ENCODE measurements at regions not wholly inside any gene's neighbourhood (a gene's known extent, or its start where the extent isn't known, plus 50 kb on each side); places are given as distances from the start of the nearest gene placed in this dataset.

DNA sequence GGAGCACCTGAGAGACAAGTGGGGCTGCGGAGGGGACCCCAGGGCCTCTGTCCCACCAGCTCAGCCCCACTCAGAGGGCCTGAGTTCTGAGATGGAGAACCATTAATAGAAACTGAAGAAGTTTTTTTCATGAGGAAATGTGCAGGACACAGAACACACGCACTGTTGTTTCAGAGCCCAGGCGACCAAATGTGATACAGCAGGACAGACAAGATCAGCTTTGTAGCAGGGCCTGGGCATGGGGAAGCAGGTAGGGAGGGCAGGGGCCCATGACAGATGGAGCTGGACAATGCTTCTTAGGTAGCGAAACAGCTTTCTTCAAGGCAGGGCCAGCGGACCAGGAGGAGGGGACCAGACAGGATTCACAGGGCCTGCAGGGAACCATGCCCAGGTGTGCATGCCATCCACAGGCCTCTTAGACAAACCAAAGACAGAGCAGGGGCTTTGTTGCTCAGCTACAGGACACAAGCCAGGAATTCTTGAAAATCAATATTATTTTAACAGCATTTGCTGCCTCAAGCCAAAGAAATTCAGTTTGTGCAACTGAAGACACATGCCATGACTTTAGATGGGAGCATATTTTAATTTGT is 252.8 kb upstream of the GYPC start:
- DNase-seq (ENCODE audit: low read depth), result no peak

GRCh38 chr2:126406267-126406666 is 249.7 kb upstream of the GYPC start:
- no peak for DNase-seq (ENCODE audit: low read depth)

- DNase-seq (ENCODE audit: low read depth), result no peak
These were observed 247.3 kb upstream of the GYPC start for GRCh38 chr2:126408671-126409070.

DNA sequence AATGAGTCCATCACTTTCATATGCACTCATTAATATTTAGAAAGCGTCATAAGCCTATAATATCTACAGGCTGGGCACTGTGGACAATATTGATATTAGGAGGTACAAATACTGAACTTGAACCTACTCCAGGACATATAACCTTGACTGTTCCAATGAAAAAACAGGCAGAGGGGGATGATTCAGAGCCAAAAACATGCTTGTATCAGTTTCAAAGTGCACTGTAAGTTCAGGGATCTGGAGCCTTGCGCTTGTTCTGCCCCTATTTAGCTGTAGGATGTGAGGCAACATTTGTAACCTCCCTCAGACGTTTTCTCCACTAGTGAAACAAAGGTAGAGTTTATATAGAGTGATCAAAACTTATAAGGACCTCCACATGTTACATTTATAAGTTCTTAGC is 246.1 kb upstream of the GYPC start:
- no peak for DNase-seq (ENCODE audit: low read depth)

DNA sequence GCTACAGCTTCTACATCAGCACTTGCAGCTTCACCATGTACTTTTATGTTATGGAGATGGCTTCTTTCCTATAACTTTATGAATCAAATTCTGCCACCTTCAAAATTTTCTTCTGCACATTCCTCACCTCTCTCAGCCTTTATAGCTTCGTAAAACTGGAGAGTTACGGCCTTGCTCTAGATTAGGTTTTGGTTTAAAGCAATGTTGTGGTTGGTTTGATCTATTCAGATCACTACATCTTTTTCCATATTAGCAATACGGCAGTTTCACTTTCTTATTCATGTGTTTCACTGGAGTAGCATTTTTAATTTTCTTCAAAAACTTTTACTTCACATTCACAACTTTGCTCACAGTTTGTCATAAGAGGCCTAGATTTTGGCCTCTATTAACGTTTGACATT is 242.9 kb upstream of the GYPC start:
- DNase-seq (ENCODE audit: low read depth), result no peak

GRCh38 chr2:126419403-126419802 is 236.6 kb upstream of the GYPC start:
- no peak for DNase-seq (ENCODE audit: low read depth)

- DNase-seq (ENCODE audit: low read depth), result no peak
These were observed 230.0 kb upstream of the GYPC start for GRCh38 chr2:126425943-126426342.

DNA sequence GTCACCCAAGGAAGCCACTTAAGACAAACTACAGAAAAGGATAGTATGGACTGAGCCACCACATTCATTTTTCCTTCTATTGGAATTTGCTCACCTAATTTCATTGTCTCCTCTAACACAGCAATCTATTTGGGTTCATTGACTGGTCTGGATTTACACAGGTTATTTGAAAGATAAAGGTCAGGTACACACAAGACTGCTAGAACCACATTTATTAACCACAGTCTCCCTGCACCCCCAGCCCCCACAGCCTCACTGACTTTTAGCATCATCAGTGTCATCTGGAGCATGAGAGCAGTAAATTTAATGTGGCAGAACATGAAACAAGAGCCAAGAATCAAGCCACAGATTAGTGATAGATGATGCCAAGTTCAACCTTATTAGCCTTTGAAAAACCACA is 226.9 kb upstream of the GYPC start:
- no peak for DNase-seq (ENCODE audit: low read depth)

- DNase-seq (ENCODE audit: low read depth), result no peak
These were observed 224.8 kb upstream of the GYPC start for GRCh38 chr2:126431136-126431535.

GRCh38 chr2:126436411-126436810 is 219.5 kb upstream of the GYPC start:
- DNase-seq (ENCODE audit: low read depth), result no peak

DNA sequence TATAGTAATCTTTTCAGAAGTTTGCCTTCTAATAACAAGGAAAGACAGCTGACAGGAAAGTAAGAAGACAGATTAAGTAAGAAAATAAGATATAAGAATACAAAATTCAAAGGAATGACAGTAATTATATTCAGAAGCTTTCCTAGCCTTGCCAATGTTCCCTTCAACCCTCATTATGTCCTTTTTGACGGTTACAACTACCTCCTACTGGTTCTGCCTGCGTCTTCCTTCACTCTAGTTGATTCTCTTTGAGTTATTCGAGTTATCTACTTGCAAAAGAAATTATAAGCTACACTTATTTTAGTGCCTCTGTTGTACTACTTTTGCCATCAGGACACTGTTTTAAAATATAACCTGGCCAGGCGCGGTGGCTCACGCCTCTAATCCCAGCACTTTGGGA is 218.9 kb upstream of the GYPC start:
- DNase-seq (ENCODE audit: low read depth), result no peak

- no peak for DNase-seq (ENCODE audit: low read depth)
These were observed 211.4 kb upstream of the GYPC start for GRCh38 chr2:126444512-126444911.

DNA sequence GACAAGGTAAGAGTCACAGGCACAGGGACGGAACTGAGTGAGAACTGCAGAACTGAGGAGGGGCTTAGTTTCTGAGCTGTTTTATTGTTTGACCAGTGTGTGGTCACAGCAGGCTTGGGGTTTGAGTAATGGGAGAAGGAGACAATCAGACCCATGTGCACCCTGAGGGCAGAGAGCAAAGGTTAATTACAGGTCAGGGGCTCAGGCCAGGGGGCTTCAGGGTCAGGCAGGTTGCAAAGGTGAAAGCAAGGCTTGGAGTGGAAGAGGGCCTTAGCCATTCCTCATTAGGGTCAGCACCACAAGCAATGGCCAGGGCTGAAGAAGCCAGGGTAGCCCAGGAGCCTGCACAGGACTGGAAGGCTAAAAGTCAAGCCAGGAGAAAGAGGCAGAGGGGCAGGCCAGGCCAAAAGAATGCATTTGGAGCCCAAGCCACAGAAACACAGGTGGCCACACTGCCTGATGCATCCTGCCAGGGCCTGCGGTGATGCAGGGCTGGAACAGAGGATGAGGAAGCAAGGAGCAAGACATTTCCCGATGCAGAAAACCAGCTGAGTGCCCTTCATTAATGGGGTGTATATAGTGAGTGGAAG is 209.8 kb upstream of the GYPC start:
- no peak for DNase-seq (ENCODE audit: low read depth)

- DNase-seq (ENCODE audit: low read depth), result no peak
These were observed 207.3 kb upstream of the GYPC start for GRCh38 chr2:126448611-126449010.

- DNase-seq (ENCODE audit: low read depth), result no peak
These were observed 206.3 kb upstream of the GYPC start for GRCh38 chr2:126449677-126450076.

DNA sequence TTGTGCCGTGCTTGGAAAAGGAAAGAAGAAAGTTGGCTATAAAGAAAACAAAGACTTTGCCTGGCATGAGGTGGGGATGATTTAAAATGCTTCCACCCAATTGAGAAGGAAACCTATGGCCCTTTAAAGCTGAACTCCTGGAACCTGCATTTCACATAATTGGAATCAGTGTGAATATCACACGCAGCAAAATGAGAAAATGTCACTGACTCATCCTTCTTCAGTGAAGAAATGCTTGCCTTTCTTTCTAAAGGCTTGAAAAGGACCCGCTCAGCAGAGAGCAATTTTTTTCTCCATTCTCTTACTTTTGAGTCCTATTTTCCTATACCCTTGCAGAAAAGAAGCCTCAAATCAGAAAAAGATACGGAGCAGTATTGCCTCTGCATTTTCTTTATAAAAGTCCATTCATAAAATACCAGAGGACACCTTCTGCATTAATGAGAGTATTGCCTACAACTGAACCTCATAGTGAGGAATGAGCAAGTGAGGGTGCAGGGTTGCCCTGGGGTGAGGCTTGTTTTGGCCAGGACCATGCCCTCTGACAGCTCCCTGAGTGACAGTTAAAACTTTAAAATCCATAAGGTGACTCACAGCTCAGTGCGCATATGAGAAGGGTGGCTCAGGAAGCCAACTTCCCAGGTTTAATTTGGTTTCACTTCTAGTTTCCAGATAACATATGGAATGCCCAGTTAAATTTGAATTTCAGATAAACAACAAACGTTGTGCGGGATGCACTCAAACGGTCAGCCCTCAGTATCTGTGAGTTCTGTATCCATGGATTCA is 191.9 kb upstream of the GYPC start:
- no peak for DNase-seq (ENCODE audit: low read depth)

- DNase-seq (ENCODE audit: low read depth), result no peak
These were observed 188.4 kb upstream of the GYPC start for GRCh38 chr2:126467367-126468054.

- no peak for DNase-seq (ENCODE audit: low read depth)
These were observed 180.9 kb upstream of the GYPC start for GRCh38 chr2:126475031-126475430.

- no peak for DNase-seq (ENCODE audit: low read depth)
These were observed 179.3 kb upstream of the GYPC start for GRCh38 chr2:126476691-126477090.

GRCh38 chr2:126480033-126480432 is 175.9 kb upstream of the GYPC start:
- DNase-seq (ENCODE audit: low read depth), result no peak

DNA sequence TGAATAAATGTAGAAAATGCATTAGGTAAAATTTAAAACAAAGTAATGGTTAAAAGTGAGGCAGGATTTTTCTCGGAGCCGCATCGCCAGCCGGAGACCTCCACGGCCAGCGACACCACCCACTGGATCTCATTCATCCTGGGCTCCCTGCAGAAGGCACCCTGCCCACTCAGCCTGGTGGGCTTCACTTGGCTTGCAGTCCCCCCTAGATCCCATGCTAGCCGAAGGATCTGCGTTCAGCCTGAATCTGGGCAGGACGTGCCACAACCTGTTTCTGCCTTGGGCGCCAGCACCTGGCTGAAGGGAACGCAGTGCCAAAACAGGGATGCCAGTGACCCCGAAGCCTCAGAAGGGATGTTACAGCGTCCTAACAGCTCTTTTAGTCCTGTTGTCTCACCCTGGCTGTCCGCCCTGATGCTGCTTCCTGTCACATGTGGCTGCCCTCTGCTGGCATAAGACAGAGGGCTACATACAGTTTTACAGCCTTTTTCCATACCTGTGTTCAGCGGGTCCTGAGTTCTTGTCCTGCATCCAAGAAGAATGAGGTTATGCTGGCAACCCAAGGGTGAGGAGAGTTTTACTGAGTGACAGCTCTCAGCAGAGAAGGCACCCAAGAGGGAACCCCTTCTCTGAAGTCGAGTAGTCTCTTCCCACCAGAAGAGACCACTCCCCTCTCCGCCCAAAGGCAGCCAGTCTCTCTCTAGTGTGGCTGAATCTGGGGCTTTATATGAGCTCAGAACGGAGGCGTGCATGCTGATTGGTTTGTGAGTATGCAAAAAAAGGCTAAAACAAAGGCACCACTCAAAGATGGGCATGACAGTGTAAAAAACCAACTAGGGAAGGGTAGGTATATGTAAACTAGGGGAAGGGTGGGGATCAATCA is 173.1 kb upstream of the GYPC start:
- DNase-seq (ENCODE audit: low read depth), result no peak

DNA sequence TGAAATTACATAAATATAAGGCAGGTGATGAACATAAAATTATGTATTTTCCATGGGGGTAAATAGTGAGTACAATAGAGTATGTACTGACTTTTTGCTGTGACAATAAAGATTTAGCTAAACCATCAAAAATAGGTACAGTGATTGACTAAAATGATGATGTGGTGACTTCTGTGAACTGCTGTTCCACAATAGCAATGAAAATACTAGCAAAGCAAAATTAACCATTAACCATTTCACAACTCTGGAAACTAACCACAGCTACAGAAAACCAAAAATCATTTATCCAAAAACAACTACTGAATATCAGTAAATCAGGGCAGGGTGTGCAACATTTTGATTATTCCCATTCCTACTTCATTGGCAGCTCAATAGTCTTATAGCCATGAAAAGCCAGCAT is 161.4 kb upstream of the GYPC start:
- DNase-seq (ENCODE audit: low read depth), result no peak
